Colon (tissue), 2 donors: ENCODE measurements at regions not wholly inside any gene's neighbourhood (a gene's known extent, or its start where the extent isn't known, plus 50 kb on each side); places are given as distances from the start of the nearest gene placed in this dataset.

Source experiments
- FAIRE-seq: peaks from 2 replicates; lab custom pipeline; 2012; peaks lifted over from hg19 to GRCh38; lab: Jason Lieb, UNC
- donor health status: control.
- donor health status: control.

- no peak for FAIRE-seq
These were observed 262.2 kb upstream of the NFE2L3 start for GRCh38 chr7:25889765-25890164.

GRCh38 chr7:25891591-25891990, 260.4 kb upstream of the NFE2L3 start:
- no peak for FAIRE-seq

- no peak for FAIRE-seq
These were observed 258.6 kb upstream of the NFE2L3 start for GRCh38 chr7:25893436-25893835.

- FAIRE-seq = no peak
These were observed 257.7 kb upstream of the NFE2L3 start for GRCh38 chr7:25894002-25894901.

GRCh38 chr7:25894902-25895791, 256.9 kb upstream of the NFE2L3 start:
- FAIRE-seq = no peak

GRCh38 chr7:25895792-25896171, 256.2 kb upstream of the NFE2L3 start:
- FAIRE-seq = no peak

- FAIRE-seq = no peak
These were observed 254.7 kb upstream of the NFE2L3 start for GRCh38 chr7:25897261-25897782.

GRCh38 chr7:25900245-25900644, 251.8 kb upstream of the NFE2L3 start:
- no peak for FAIRE-seq

GRCh38 chr7:25900877-25901276, 251.1 kb upstream of the NFE2L3 start:
- no peak for FAIRE-seq

GRCh38 chr7:25901658-25902057, 250.3 kb upstream of the NFE2L3 start:
- no peak for FAIRE-seq

GRCh38 chr7:25906003-25906402, 246.0 kb upstream of the NFE2L3 start:
- FAIRE-seq = no peak

- no peak for FAIRE-seq
These were observed 245.2 kb upstream of the NFE2L3 start for GRCh38 chr7:25906760-25907159.

- no peak for FAIRE-seq
These were observed 244.8 kb upstream of the NFE2L3 start for GRCh38 chr7:25907214-25907613.

- no peak for FAIRE-seq
These were observed 244.3 kb upstream of the NFE2L3 start for GRCh38 chr7:25907731-25908130.

- FAIRE-seq = no peak
These were observed 243.6 kb upstream of the NFE2L3 start for GRCh38 chr7:25908154-25908949.

- FAIRE-seq = no peak
These were observed 240.0 kb upstream of the NFE2L3 start for GRCh38 chr7:25911738-25912607.

- FAIRE-seq = no peak
These were observed 238.3 kb upstream of the NFE2L3 start for GRCh38 chr7:25913598-25914224.

- FAIRE-seq = no peak
These were observed 233.3 kb upstream of the NFE2L3 start for GRCh38 chr7:25918731-25919130.

GRCh38 chr7:25922296-25922695, 229.7 kb upstream of the NFE2L3 start:
- FAIRE-seq = no peak

GRCh38 chr7:25923741-25924460, 228.1 kb upstream of the NFE2L3 start:
- FAIRE-seq = no peak
